Cardiac muscle cell (in vitro differentiated cells and primary cell): ENCODE measurements at regions not wholly inside any gene's neighbourhood (a gene's known extent, or its start where the extent isn't known, plus 50 kb on each side); places are given as distances from the start of the nearest gene placed in this dataset.
"Not testable (repeated sequence)": the region's sequence is repeated elsewhere in the genome, so short reads cannot be mapped to it uniquely, and the experiment has no call there.

Experiments used
- DNase-seq, 2 donors: peaks; one replicate each; pipeline versions ENCODE4 v3.0.0 to v3.0.0-alpha.2; 2010 to 2017; ENCODE audit warnings: low read depth in 1 of 2, low spot score in 1 of 2
- H3K27ac ChIP-seq: fragments of 200-600 bp; sonication (generic); 2 replicates; pipeline ENCODE4 v1.5.1; 2016
- H3K27me3 ChIP-seq: fragments of 200-600 bp; sonication (generic); 2 replicates; pipeline ENCODE4 v1.6.0; 2016; ENCODE audit warnings: control low read depth
- H3K36me3 ChIP-seq: fragments of 200-600 bp; sonication (generic); 2 replicates; pipeline ENCODE4 v1.5.1; 2016; ENCODE audit warnings: control low read depth
- H3K4me1 ChIP-seq: fragments of 200-600 bp; sonication (generic); 2 replicates; pipeline ENCODE4 v1.8.1; 2017; ENCODE audit warnings: low read depth, mild to moderate bottlenecking, mixed run types
- H3K4me3 ChIP-seq: fragments of 200-600 bp; sonication (generic); 2 replicates; pipeline ENCODE4 v1.5.1; 2016; ENCODE audit warnings: mild to moderate bottlenecking
- H3K9me3 ChIP-seq: fragments of 200-600 bp; sonication (generic); 2 replicates; pipeline ENCODE4 v1.5.1; 2017; ENCODE audit warnings: low read depth, mild to moderate bottlenecking, control low read depth
- TF ChIP-seq, protein P1 (sequence below): IDR thresholded peaks from 2 replicates; pipeline ENCODE4 v1.5.1; 2012; ENCODE audit warnings: low read depth, mild to moderate bottlenecking, low read length

DNA sequence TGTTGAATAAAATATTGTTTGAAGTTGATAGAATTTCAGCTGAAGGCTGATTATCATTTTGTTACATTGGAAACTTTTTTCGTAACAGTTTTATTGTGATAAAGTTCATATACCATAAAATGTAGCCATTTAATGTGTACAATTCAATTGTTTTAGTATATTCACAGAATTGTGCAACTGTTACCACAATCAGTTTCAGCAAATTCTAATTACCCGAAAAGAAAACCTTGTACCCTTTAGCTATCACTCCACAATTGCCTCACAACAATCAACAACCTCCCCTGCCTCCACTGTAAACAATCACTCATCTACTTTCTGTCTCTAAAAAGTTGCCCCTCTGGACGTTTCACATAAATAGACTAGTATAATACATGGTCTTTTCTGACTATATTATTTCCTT is 179.7 kb upstream of the BET1 start:
- TF ChIP-seq, protein P1, sequence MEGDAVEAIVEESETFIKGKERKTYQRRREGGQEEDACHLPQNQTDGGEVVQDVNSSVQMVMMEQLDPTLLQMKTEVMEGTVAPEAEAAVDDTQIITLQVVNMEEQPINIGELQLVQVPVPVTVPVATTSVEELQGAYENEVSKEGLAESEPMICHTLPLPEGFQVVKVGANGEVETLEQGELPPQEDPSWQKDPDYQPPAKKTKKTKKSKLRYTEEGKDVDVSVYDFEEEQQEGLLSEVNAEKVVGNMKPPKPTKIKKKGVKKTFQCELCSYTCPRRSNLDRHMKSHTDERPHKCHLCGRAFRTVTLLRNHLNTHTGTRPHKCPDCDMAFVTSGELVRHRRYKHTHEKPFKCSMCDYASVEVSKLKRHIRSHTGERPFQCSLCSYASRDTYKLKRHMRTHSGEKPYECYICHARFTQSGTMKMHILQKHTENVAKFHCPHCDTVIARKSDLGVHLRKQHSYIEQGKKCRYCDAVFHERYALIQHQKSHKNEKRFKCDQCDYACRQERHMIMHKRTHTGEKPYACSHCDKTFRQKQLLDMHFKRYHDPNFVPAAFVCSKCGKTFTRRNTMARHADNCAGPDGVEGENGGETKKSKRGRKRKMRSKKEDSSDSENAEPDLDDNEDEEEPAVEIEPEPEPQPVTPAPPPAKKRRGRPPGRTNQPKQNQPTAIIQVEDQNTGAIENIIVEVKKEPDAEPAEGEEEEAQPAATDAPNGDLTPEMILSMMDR = no peak
- no peak overlapping the region for H3K4me3 ChIP-seq
- peak in 1 of 2 donors; percentile 40 for DNase-seq
- no peaks in the 10 kb centered on the region for H3K9me3 ChIP-seq
- H3K4me1 ChIP-seq = no peaks in the 10 kb centered on the region
- H3K27ac ChIP-seq = no peak overlapping the region
- H3K27me3 ChIP-seq = no peaks in the 10 kb centered on the region
- no peaks in the 10 kb centered on the region for H3K36me3 ChIP-seq

- TF ChIP-seq, protein P1 = no peak
- no peaks in the 10 kb centered on the region for H3K4me1 ChIP-seq
- peak in 1 of 2 donors; percentile 69 for DNase-seq
- H3K27me3 ChIP-seq = no peaks in the 10 kb centered on the region
- no peak overlapping the region for H3K4me3 ChIP-seq
- no peak overlapping the region for H3K27ac ChIP-seq
- no peaks in the 10 kb centered on the region for H3K36me3 ChIP-seq
- H3K9me3 ChIP-seq = no peaks in the 10 kb centered on the region
Observed at GRCh38 chr7:94188350-94188749, 184.2 kb upstream of the BET1 start.

DNA sequence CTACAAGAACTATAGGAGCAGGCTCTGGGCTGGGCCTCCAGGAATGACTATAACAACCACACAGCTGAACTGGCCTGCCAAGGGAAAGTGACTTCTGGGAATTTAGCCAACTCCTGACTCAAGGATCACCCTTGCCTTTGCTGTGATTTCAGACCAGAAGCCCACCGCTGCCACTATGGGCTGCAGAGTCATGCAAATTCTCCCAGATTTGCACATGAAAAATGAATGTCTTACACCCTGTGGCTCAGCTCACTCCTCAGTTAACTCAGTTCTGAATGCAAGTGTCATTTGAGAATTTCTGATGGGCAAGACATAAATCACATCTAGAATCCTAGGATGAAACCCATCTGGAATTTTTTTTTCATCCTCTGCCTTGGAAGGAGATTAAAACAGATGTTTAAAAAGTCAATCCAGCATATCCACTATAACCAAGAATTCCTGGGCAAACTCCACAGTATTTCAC is 186.5 kb upstream of the BET1 start:
- Histone ChIP-seq H3K27ac (no peak overlapping the region), H3K9me3 (no peaks in the 10 kb centered on the region), H3K4me3 (no peak overlapping the region), H3K27me3 (no peaks in the 10 kb centered on the region), H3K36me3 (no peaks in the 10 kb centered on the region), H3K4me1 (no peaks in the 10 kb centered on the region)
- TF ChIP-seq, protein P1 = no peak
- peak in 1 of 2 donors; percentile 93 for DNase-seq

DNA sequence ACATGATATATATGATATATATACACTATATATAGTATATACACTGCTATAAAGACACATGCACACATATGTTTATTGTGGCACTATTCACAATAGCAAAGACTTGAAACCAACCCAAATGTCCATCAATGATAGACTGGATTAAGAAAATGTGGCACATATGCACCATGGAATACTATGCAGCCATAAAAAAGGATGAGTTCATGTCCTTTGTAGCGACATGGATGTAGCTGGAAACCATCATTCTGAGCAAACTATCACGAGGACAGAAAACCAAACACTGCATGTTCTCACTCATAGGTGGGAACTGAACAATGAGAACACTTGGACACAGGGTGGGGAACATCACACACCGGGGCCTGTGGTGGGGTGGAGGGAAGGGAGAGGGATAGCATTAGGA is 190.3 kb upstream of the BET1 start:
- not testable (repeated sequence) for H3K4me3 ChIP-seq, H3K27ac ChIP-seq, DNase-seq, H3K27me3 ChIP-seq, H3K4me1 ChIP-seq, H3K9me3 ChIP-seq, H3K36me3 ChIP-seq

GRCh38 chr7:94195201-94195600 is 191.0 kb upstream of the BET1 start:
- H3K4me3 ChIP-seq = no peak overlapping the region
- DNase-seq = peak in 1 of 2 donors; percentile 13
- no peaks in the 10 kb centered on the region for H3K9me3 ChIP-seq
- no peaks in the 10 kb centered on the region for H3K36me3 ChIP-seq
- H3K27ac ChIP-seq = no peak overlapping the region
- no peaks in the 10 kb centered on the region for H3K27me3 ChIP-seq
- H3K4me1 ChIP-seq = no peaks in the 10 kb centered on the region
- TF ChIP-seq, protein P1 = no peak

DNA sequence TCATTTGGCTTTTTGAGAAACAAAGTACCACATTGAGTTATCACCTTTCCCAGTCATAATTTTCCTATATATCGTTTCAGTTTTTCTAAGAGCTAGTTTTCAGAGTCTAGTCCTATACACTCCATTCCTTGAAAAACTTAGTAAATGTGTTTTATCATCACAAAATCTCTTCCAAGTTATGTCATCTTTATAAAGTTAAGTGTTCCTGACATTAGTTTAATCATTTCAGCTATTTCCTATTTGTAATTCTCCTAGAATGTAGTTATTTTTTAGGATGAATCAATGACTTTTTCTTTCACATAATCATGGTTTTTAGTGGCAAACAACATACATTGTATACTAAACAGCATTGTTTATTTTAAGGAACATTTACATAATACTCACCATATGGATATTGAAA is 191.7 kb upstream of the BET1 start:
- H3K4me1 ChIP-seq = no peaks in the 10 kb centered on the region
- H3K27me3 ChIP-seq = no peaks in the 10 kb centered on the region
- H3K27ac ChIP-seq = no peak overlapping the region
- DNase-seq = no peak
- TF ChIP-seq, protein P1 = no peak
- H3K9me3 ChIP-seq = peaks cover 2% of the 10 kb centered on the region
- H3K4me3 ChIP-seq = no peak overlapping the region
- H3K36me3 ChIP-seq = no peaks in the 10 kb centered on the region
